GM21515 (cell line): ENCODE measurements at regions not wholly inside any gene's neighbourhood (a gene's known extent, or its start where the extent isn't known, plus 50 kb on each side); places are given as distances from the start of the nearest gene placed in this dataset.

Source experiments
- ATAC-seq: cut with Tn5 transposase; IDR thresholded peaks from one replicate; pipeline ENCODE4 v1.9.1; 2021; ENCODE audit not compliant: unreplicated experiment

GRCh38 chr15:46178138-46178537 lies 543.3 kb downstream of the SQOR start:
- no peak for ATAC-seq

GRCh38 chr15:46207341-46207740 lies 572.5 kb downstream of the SQOR start:
- ATAC-seq, result no peak

- no peak for ATAC-seq
Measured at GRCh38 chr15:46213551-46213950, 578.7 kb downstream of the SQOR start.

GRCh38 chr15:46222826-46223225 lies 588.0 kb downstream of the SQOR start:
- ATAC-seq, result no peak

- ATAC-seq, result no peak
Measured at GRCh38 chr15:46229263-46229662, 594.4 kb downstream of the SQOR start.

GRCh38 chr15:46231786-46232185 lies 597.0 kb downstream of the SQOR start:
- ATAC-seq, result no peak

GRCh38 chr15:46232471-46232870 lies 597.6 kb downstream of the SQOR start:
- ATAC-seq, result no peak

- no peak for ATAC-seq
Measured at GRCh38 chr15:46242935-46243334, 608.1 kb downstream of the SQOR start.

GRCh38 chr15:46251903-46252302 lies 617.1 kb downstream of the SQOR start:
- ATAC-seq, result no peak

GRCh38 chr15:46258056-46258455 lies 623.2 kb downstream of the SQOR start:
- ATAC-seq, result no peak

GRCh38 chr15:46260937-46261336 lies 626.1 kb downstream of the SQOR start:
- no peak for ATAC-seq

- ATAC-seq, result no peak
Measured at GRCh38 chr15:46265664-46266347, 631.0 kb downstream of the SQOR start.

GRCh38 chr15:46266661-46267060 lies 631.8 kb downstream of the SQOR start:
- ATAC-seq, result no peak

- no peak for ATAC-seq
Measured at GRCh38 chr15:46270481-46271147, 635.8 kb downstream of the SQOR start.

GRCh38 chr15:46275701-46276100 lies 640.9 kb downstream of the SQOR start:
- no peak for ATAC-seq

- ATAC-seq, result no peak
Measured at GRCh38 chr15:46277451-46277850, 642.6 kb downstream of the SQOR start.

GRCh38 chr15:46278062-46278461 lies 643.2 kb downstream of the SQOR start:
- no peak for ATAC-seq

GRCh38 chr15:46278486-46279090 lies 643.8 kb downstream of the SQOR start:
- no peak for ATAC-seq

GRCh38 chr15:46280762-46281542 lies 646.1 kb downstream of the SQOR start:
- ATAC-seq, result no peak

- ATAC-seq, result no peak
Measured at GRCh38 chr15:46293550-46293949, 658.7 kb downstream of the SQOR start.

GRCh38 chr15:46296002-46296401 lies 661.2 kb downstream of the SQOR start:
- no peak for ATAC-seq

- no peak for ATAC-seq
Measured at GRCh38 chr15:46296797-46297196, 662.0 kb downstream of the SQOR start.
